ENCODE measurements at regions not wholly inside any gene's neighbourhood (a gene's known extent, or its start where the extent isn't known, plus 50 kb on each side); places are given as distances from the start of the nearest gene placed in this dataset.

DNA sequence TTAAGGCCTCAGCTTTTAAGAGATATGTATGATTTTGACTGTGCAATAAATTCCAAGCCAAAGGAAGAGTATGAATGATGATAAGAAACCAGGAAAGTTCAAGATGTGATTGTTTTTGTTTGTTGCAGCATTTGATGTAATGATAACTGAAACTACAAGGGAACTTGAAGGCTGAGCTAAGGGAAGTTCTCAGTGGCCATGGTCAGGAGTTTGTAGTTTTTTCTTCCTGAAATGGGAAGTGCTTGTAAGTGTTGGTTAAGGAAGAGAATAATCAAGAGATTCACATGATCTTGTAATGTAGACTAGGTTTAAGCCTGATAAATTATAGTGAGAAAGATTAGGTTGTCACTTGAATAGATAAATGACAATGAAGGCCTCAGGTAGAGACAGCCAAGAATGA, 53.4 kb downstream of the PTCHD4 start:
- in situ Hi-C loops (cut with MboI; ENCODE audit: low pct_unique_long_range_greater_than_20kb, low sequenced_read_pairs) = no loop called here
- no peak for DNase-seq

DNA sequence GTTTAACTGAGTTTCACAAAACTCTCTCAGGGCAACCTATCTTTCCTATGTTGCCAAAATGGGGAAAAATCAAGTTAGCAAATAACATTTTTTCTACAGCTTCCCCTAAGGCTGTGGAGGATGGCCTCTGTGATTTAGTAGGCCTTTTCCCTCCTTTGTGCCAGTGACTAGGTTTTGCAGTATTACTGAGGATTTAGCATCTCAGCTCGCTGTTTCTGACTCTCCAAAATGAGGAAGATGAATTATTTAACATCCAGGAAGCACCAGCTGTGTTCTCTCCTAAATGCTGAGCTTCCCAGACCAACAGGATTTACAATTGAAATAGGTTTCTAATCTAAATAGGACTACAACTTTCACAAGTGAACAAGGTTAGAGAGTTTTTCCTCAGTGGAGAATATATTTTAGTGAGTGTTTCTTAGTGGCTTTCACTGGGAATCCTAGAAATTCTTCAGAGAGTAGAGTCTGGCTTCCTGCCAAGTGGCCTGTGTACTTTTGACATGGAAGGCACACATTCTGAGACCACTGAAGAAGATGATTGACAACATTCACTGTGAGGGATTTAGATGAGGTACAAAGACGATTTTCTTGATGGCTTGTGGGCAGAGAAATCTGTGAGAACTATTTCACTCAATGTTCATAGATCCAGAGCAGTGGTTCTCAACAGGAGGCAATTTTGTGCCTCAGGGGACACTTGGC, 62.4 kb downstream of the PTCHD4 start:
- in situ Hi-C loops (cut with MboI; ENCODE audit: low pct_unique_long_range_greater_than_20kb, low sequenced_read_pairs) = no loop called here
- DNase-seq = no peak

DNA sequence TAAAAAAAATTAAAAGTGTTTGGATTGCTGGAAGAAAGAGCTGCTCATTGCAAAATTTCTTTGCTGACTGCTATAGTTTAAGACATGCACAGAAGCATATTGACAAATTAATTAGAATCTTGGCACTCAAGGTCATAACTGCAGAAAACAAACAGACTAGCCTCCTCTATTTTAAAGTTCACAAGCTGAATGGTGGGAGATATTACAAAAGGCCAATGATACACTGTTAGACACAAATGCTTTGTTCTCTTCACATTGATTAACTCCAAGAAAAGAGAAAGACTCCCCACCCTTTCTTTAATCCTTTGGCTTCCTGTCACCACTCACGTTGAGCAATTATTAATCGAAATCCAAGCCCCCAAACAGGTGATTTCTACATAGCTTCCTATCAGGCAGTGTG, 69.1 kb downstream of the PTCHD4 start:
- in situ Hi-C loops (cut with MboI; ENCODE audit: low pct_unique_long_range_greater_than_20kb, low sequenced_read_pairs) = no loop called here
- no peak for DNase-seq

DNA sequence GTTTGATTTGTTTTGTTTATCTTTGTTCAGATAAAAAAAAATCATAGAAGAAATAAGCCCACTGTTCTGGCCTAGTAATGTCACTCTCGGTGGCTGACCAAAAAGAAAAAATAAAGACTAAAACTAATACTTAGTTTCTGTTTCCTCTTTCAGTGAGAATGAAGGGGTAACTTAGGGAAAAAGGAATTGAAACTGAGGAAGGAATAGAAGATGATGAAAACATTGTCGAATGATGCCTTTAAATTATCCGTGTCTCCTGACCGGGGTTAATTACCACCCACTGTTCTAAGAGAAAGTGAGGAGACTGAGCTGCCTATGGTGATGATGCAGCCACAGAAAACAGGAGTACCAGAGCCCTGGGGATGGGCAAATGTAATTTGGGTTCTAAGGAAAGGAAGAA, 73.1 kb downstream of the PTCHD4 start:
- in situ Hi-C loops (cut with MboI; ENCODE audit: low pct_unique_long_range_greater_than_20kb, low sequenced_read_pairs) = no loop called here

DNA sequence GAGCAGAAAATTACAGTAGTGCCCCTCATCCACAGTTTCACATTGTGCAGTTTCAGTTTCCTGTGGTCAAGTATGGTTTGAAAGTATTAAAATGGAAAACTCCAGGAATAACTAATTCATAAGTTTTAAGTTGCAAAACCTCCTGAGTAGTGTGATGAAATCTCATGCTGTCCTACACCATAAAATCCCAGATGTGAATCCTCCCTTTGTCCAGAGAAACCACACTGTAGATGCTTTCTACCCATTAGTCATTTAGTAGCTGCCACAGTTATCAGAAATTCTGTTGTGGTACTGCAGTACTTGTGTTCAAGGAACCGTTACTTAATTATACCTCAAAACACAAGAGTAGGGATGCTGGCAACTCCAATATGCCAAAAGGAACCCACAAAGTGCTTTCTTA, 74.7 kb downstream of the PTCHD4 start:
- in situ Hi-C loops (cut with MboI; ENCODE audit: low pct_unique_long_range_greater_than_20kb, low sequenced_read_pairs) = no loop called here
- DNase-seq = no peak

More for the DNA sequence above, 73.1 kb downstream of the PTCHD4 start:
- DNase-seq = no peak

DNA sequence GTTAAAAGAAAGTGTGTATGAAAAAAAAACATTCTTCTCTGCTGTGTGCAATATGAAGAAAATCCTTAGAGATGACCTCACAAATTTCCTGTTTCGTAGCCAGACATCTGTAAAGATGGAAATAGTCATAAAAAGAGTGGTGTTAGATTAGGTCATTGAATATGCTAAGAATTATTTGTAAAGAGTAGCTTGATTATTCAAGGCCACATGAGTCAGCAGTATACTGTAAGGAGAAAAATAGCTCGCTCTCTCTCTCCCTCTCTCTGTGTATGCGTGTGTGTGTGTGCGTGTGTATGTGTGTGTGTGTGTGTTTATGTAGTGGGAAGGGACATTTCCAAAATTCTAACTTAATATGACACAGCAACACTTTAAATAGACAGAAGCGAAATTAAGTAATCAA, 78.8 kb downstream of the PTCHD4 start:
- DNase-seq = no peak
- in situ Hi-C loops (cut with MboI; ENCODE audit: low pct_unique_long_range_greater_than_20kb, low sequenced_read_pairs) = no loop called here

DNA sequence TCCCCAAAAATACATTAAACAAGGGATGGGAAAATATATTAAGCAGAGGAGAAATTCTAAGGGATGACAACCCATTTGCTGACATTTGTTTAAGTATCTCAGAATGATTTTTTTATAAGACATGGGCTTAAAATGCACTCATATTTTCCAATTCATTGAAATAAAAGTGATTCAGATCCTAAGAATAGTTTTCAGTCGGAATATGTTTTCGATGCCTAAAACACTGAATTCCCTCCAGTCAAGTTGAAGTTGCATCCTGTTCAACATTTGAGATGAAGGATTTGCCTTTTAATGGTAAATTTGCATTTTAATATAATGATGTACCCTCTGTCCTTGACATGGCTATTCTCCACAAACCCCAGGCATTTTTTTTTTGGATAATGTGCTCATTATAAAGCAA, 79.3 kb downstream of the PTCHD4 start:
- in situ Hi-C loops (cut with MboI; ENCODE audit: low pct_unique_long_range_greater_than_20kb, low sequenced_read_pairs) = no loop called here
- DNase-seq = no peak

DNA sequence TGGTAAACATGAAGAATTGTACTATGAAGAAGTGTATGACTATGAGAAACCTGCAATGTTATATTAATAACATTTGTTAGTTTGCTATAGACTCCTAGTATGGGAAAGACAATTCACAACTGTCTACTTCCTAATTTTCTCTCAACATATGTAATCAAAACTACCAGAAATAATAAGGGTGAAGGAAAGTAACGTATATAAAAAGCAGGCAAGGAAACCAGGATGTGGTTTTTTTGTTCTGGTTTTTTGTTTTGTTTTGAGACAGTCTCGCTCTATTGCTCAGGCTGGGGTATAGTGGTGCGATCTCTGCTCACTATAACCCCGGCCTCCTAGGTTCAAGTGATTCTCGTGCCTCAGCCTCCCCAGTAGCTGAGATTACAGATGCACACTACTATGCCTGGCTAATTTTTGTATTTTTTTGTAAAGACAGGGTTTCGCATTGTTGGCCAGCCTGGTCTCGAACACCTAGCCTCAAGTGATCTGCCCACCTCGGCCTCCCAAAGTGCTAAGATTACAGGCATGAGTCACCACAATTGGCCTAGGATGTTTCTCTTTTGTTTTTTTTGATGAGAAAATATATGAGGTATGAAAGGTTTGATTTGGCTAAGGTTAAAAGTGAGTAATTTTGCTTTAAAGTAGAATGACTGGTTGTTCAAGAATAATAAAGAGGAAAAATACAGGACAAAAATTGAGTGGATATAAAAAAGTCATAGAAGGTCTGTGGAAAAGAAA, 83.1 kb downstream of the PTCHD4 start:
- in situ Hi-C loops (cut with MboI; ENCODE audit: low pct_unique_long_range_greater_than_20kb, low sequenced_read_pairs) = no loop called here
- no peak for DNase-seq

DNA sequence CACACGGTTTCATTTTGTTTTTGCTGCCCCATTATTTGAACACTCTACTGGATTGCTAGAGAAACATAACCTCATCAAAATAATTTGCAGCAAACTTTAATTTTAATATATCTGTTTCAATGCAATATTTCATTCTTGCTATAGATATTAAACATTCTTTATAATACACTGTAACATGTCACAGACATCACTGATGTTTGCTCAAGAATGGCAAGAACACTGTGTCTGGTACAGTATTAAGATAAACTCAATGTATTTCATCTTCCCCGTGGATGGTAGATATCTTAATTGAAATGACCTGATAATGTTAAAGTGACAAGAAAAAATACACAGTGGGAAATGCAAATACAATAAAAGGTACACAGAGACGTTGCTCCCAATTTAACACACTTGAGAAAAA, 86.0 kb downstream of the PTCHD4 start:
- in situ Hi-C loops (cut with MboI; ENCODE audit: low pct_unique_long_range_greater_than_20kb, low sequenced_read_pairs) = no loop called here
- DNase-seq = no peak

DNA sequence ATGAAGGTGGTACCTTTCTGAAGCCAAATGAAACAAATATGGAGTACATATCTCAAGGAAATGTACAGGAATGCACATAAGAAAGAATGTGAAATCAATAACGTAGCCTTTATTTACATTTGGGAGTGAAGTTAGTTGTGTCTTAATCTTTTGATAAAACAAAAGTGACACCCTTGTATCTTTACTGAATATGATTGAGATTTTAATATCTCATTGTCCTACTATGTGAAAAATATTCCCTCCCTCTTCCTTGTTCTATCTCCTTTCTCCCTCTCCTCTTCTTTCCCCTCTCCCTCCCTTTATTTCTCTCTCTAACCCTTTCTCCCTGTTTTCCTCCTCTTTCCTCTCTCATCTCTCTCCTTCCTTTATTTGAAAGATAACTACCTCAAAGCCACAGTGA, 89.1 kb downstream of the PTCHD4 start:
- DNase-seq = no peak
- in situ Hi-C loops (cut with MboI; ENCODE audit: low pct_unique_long_range_greater_than_20kb, low sequenced_read_pairs) = no loop called here

DNA sequence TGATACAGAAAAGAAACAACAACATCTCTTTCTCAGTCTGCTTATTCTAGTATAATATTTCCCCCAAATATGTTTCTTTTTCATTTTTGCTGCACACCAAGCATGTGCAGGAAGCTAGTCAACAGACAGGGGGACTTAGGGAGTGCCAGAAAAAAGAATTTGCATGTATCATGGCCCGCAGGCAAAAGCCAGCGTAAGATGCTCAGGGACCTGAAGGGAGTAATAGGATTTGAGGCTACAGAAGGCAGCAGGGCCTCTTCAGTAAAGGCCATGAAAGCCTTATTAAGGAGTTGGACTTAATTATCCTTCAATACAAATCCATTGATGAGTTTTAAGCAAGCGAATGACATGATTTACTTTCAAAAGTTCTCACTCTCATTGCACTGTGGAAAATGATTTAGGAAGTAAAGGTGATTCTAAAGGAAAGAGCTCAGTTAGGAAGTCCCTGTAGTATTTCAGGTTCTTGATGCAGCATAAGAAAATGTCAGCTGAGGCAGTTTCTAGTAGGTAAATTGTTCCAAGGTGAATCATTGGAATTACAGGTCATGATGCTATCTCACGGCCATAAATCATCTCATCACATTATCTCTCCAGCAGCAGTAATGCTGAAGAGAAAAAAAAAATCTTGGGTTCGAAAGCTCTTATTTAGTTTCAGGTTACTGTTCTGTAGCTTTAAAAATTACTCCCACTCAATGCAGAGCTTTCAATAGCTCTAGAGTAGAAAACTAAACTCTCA, 94.8 kb downstream of the PTCHD4 start:
- in situ Hi-C loops (cut with MboI; ENCODE audit: low pct_unique_long_range_greater_than_20kb, low sequenced_read_pairs) = no loop called here
- DNase-seq = no peak

DNA sequence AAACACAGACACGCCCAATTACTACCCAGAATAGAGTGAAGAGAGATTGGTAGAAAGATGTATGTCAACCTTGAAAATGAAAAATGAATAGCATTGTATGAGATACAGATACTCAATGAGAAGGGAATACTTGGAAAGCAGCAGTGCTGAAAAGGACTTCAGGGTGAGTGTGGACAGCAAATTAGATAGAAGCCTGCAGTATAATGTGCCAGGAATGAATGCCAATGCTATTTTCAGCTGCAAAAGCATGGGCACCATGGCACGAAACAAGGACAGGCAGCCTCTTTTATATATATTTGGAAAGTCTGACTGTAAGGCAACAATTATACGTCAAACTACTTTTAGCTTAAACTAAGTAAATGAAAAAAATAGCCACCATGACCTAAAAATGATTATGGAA, 118.2 kb downstream of the PTCHD4 start:
- no peak for DNase-seq
- in situ Hi-C loops (cut with MboI; ENCODE audit: low pct_unique_long_range_greater_than_20kb, low sequenced_read_pairs) = no loop called here

DNA sequence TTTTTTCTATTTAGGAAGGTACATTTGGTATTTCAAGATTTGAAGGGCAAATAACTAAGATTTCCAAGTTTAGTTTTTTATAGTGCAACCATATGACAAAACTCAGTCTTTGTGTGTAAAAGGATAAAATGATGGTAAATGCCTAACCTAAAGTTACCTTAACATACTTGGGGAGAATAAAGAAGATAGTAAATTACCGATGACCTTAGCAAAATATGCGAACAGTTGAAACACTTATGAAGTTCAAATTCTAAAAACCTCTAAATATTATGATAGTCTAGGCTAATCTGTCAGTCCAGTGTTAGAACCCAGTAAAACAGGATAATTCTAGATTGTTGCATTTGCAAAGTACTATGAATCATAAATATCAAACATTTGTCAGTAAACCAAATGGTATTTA, 127.5 kb downstream of the PTCHD4 start:
- no peak for DNase-seq

DNA sequence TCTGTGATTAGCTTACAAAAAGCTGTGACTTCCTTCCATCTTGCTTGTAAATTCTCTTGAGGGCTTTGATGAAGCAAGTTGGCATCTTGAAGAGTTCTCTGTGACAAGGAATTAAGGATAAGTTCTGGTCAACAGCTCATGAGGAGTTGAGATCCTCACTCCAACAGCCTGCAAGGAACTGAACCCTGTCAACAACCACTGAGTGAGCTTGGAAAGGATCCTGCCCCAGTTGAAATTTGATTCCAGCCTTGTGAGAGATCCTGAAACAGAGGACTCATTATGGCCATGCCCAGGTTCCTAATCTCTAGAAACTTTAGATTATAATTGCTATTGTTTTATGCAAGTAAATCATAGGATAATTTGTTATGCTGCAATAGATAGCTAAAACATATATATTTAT, 133.7 kb downstream of the PTCHD4 start:
- in situ Hi-C loops (cut with MboI; ENCODE audit: low pct_unique_long_range_greater_than_20kb, low sequenced_read_pairs) = no loop called here
- no peak for DNase-seq

More for the DNA sequence above, 127.5 kb downstream of the PTCHD4 start:
- in situ Hi-C loops (cut with MboI; ENCODE audit: low pct_unique_long_range_greater_than_20kb, low sequenced_read_pairs) = no loop called here

DNA sequence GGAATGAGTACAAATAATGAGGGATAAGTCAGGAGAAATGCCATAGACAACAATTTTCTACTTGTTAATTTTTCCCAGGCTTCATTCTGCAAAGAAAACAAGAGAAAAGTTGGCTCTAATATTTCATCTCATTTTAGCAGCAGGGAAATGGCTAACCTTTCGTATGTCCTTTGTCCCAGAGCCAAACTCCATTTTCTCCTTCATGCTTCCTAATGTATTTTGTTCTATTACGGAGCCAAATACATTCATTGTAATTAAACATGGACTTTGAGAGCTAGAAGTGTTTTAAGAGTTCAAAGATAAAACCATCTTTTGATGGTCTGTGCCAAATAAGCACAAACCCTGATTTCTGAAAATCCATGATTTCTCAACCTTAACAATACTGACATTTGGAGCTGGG, 136.9 kb downstream of the PTCHD4 start:
- in situ Hi-C loops (cut with MboI; ENCODE audit: low pct_unique_long_range_greater_than_20kb, low sequenced_read_pairs) = no loop called here
- DNase-seq = no peak

DNA sequence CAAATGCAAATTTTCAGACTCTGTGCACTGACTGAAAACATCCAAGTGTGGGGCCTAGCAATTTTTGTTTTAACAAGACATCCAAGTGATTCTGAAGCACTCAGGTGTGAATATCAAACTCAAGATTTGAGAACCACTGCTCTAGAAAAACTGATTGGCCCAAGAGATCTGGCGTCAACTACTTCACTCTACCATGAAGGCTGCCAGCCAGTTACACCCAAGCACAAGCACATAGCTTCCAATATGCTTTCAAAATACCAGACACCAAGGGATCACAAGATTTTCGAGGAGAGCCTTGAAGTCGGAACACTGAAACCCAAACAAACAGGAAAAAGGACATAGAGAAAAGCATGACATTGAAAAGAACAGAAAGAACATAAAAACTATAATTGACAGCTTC, 140.2 kb downstream of the PTCHD4 start:
- DNase-seq = no peak
- in situ Hi-C loops (cut with MboI; ENCODE audit: low pct_unique_long_range_greater_than_20kb, low sequenced_read_pairs) = no loop called here

DNA sequence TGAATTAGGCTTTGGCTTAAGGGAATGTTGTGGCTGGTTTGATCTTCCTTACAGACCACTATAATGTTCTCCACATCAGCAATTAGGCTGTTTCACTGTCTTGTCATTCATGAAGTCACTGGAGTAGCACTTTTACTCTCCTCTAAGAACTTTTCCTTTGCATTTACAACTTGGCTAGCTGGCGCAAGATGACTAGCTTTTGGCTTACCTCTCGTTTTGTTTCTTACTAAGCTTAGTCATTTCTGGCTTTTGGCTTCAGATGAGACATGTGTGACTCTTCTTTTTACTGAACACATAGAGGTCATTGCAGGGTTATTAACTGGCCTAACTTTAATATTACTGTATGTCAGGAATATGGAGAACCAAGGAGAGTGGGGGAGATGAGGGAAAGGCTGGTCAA, 143.2 kb downstream of the PTCHD4 start:
- in situ Hi-C loops (cut with MboI; ENCODE audit: low pct_unique_long_range_greater_than_20kb, low sequenced_read_pairs) = no loop called here

DNA sequence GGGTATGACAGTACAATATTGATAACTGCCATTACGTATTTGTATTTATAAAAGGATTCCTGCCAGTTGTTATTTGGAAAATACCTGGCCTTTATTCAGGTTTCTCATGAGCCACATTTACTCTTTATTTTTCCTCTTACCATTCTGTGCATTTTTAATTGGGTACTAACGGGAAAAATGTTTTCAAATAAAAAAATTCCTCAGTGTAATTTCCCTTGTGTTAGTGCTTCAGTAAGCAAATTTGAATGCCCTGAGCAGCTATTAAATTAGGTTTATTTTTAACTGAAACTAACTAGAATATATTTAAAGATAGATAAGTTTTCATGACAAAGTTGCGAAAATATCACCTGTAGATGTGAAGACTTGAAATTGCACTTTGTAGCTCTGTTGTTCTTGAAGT, 146.0 kb downstream of the PTCHD4 start:
- DNase-seq = no peak
- in situ Hi-C loops (cut with MboI; ENCODE audit: low pct_unique_long_range_greater_than_20kb, low sequenced_read_pairs) = no loop called here

More for the DNA sequence above, 143.2 kb downstream of the PTCHD4 start:
- DNase-seq = no peak

DNA sequence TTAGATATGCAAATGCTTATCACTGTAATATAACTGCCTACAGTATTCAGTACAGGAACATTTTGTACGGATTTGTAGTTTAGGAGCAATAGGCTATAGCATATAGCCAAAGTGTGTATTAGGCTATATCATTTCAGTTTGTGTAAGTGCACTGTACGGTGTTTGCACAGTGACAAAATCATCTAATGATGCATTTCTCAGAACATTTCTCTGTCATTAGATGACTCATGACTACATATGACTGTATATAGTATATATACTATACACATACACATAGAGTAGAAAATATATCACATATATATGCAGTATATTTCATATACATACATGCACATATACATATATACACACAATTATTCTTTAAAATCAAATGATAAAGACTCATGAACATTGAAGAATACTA, 158.4 kb downstream of the PTCHD4 start:
- DNase-seq = no peak
- in situ Hi-C loops (cut with MboI; ENCODE audit: low pct_unique_long_range_greater_than_20kb, low sequenced_read_pairs) = no loop called here

DNA sequence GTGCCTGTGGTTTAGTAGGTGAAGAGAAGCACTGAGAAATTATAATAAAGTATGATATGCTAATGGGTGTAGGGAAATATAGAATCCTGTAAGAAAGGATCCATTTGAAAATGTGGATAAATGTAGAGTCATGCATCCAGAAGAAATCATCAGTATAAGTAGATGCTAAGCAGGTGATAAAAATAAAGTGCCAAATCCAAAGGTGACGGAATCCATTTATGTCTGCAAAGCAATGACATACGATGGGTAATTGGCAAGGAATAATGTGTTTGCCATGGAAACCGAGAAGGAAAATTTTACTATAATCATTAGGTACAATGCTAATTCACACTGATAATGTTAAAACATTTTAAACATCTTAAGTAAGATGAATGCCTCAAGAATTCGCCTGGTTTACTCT, 163.0 kb downstream of the OPN5 start:
- in situ Hi-C loops (cut with MboI; ENCODE audit: low pct_unique_long_range_greater_than_20kb, low sequenced_read_pairs) = no loop called here
- DNase-seq = no peak
